ENCODE measurements at regions not wholly inside any gene's neighbourhood (a gene's known extent, or its start where the extent isn't known, plus 50 kb on each side); places are given as distances from the start of the nearest gene placed in this dataset.
"Not testable (repeated sequence)": the region's sequence is repeated elsewhere in the genome, so short reads cannot be mapped to it uniquely, and the experiment has no call there.

- DNase-seq (ENCODE audit: low read depth), result no peak
Observed at GRCh38 chr2:190005513-190005912, 57.0 kb downstream of the MSTN start.

GRCh38 chr2:189999661-190000060, 62.9 kb downstream of the MSTN start:
- DNase-seq (ENCODE audit: low read depth), result no peak

- not testable (repeated sequence) for DNase-seq (ENCODE audit: low read depth)
Observed at GRCh38 chr2:189998665-189999064, 63.9 kb downstream of the MSTN start.

GRCh38 chr2:189997016-189997415, 65.5 kb downstream of the MSTN start:
- no peak for DNase-seq (ENCODE audit: low read depth)

GRCh38 chr2:189995679-189996078, 66.8 kb downstream of the MSTN start:
- no peak for DNase-seq (ENCODE audit: low read depth)

GRCh38 chr2:189982780-189983394, 79.6 kb downstream of the MSTN start:
- no peak for DNase-seq (ENCODE audit: low read depth)

GRCh38 chr2:189982087-189982486, 80.4 kb downstream of the MSTN start:
- no peak for DNase-seq (ENCODE audit: low read depth)

- not testable (repeated sequence) for DNase-seq (ENCODE audit: low read depth)
Observed at GRCh38 chr2:189976488-189976887, 86.0 kb downstream of the MSTN start.

GRCh38 chr2:189960346-189960745, 102.2 kb downstream of the MSTN start:
- no peak for DNase-seq (ENCODE audit: low read depth)

GRCh38 chr2:189959450-189959849, 103.1 kb downstream of the MSTN start:
- DNase-seq (ENCODE audit: low read depth), result no peak

GRCh38 chr2:189954989-189955388, 107.5 kb downstream of the MSTN start:
- DNase-seq (ENCODE audit: low read depth), result no peak

GRCh38 chr2:189952536-189953109, 109.9 kb downstream of the MSTN start:
- DNase-seq (ENCODE audit: low read depth), result no peak

GRCh38 chr2:189951791-189952535, 110.6 kb downstream of the MSTN start:
- DNase-seq (ENCODE audit: low read depth), result no peak

GRCh38 chr2:189943009-189943408, 119.5 kb downstream of the MSTN start:
- no peak for DNase-seq (ENCODE audit: low read depth)

- DNase-seq (ENCODE audit: low read depth), result no peak
Observed at GRCh38 chr2:189940913-189941312, 121.6 kb downstream of the MSTN start.

- no peak for DNase-seq (ENCODE audit: low read depth)
Observed at GRCh38 chr2:189937691-189938090, 124.8 kb downstream of the MSTN start.

GRCh38 chr2:189933911-189934399, 128.6 kb downstream of the MSTN start:
- DNase-seq (ENCODE audit: low read depth), result peak; percentile 54

GRCh38 chr2:189933041-189933440, 129.5 kb downstream of the MSTN start:
- DNase-seq (ENCODE audit: low read depth), result no peak

GRCh38 chr2:189927823-189928222, 134.7 kb downstream of the MSTN start:
- no peak for DNase-seq (ENCODE audit: low read depth)
